Smooth muscle cell (in vitro differentiated cells): ENCODE measurements at regions not wholly inside any gene's neighbourhood (a gene's known extent, or its start where the extent isn't known, plus 50 kb on each side); places are given as distances from the start of the nearest gene placed in this dataset.

Experiments used
- DNase-seq: peaks from one replicate; lab custom pipeline; 2025; ENCODE audit not compliant: unreplicated experiment; lab: John Stamatoyannopoulos, UW
- H2AFZ ChIP-seq: fragments of 200-600 bp; sonication (generic); 2 replicates; pipeline ENCODE4 v1.6.0; 2016; ENCODE audit warnings: antibody characterized with exemption, low read depth, mild to moderate bottlenecking
- H3F3A ChIP-seq: fragments of 200-600 bp; sonication (generic); 2 replicates; pipeline ENCODE4 v1.6.0; 2017; ENCODE audit warnings: antibody characterized with exemption, low read depth
- H3K27ac ChIP-seq: fragments of 200-600 bp; sonication (generic); 2 replicates; pipeline ENCODE4 v1.5.1; 2016; ENCODE audit warnings: low read depth, mild to moderate bottlenecking
- H3K27me3 ChIP-seq: fragments of 200-600 bp; sonication (generic); 2 replicates; pipeline ENCODE4 v1.6.1; 2016; ENCODE audit warnings: low read depth, mild to moderate bottlenecking
- H3K36me3 ChIP-seq: fragments of 200-600 bp; sonication (generic); 2 replicates; pipeline ENCODE4 v1.5.1; 2016; ENCODE audit warnings: low read depth
- H3K4me1 ChIP-seq: fragments of 200-600 bp; sonication (generic); 2 replicates; pipeline ENCODE4 v1.5.1; 2016; ENCODE audit warnings: low read depth
- H3K4me2 ChIP-seq: fragments of 200-600 bp; sonication (generic); 2 replicates; pipeline ENCODE4 v1.6.0; 2016; ENCODE audit warnings: mild to moderate bottlenecking
- H3K4me3 ChIP-seq: fragments of 200-600 bp; sonication (generic); 2 replicates; pipeline ENCODE4 v1.5.1; 2016; ENCODE audit warnings: mild to moderate bottlenecking
- H3K79me2 ChIP-seq: fragments of 200-600 bp; sonication (generic); 2 replicates; pipeline ENCODE4 v1.6.0; 2016; ENCODE audit warnings: low read depth, mild to moderate bottlenecking
- H3K9ac ChIP-seq: fragments of 200-600 bp; sonication (generic); 2 replicates; pipeline ENCODE4 v1.6.0; 2016; ENCODE audit warnings: low read depth
- H3K9me3 ChIP-seq: fragments of 200-600 bp; sonication (generic); replicated peaks from 2 replicates; pipeline ENCODE4 v1.5.1; 2016; ENCODE audit warnings: low read depth
- H4K20me1 ChIP-seq: fragments of 200-600 bp; sonication (generic); 2 replicates; pipeline ENCODE4 v1.6.0; 2016; ENCODE audit warnings: low read depth
- CTCF ChIP-seq: fragments of 200-600 bp; sonication (generic); IDR thresholded peaks from 2 replicates; pipeline ENCODE4 v1.5.1; 2017; ENCODE audit warnings: borderline replicate concordance, mild to moderate bottlenecking, antibody characterized with exemption; ENCODE audit not compliant: insufficient read depth, poor library complexity, severe bottlenecking
- WGBS: methylation state at CpG from one replicate; pipeline ENCODE4 v1.1.7; 2016; ENCODE audit warnings: low lambda C conversion rate; 5-methylcytosine and 5-hydroxymethylcytosine counted together

- Histone ChIP-seq H3K79me2 (no peaks in the 10 kb centered on the region), H3K27me3 (no peaks in the 10 kb centered on the region), H3F3A (peaks cover 6% of the 10 kb centered on the region), H4K20me1 (no peaks in the 10 kb centered on the region), H3K9ac (peak overlapping the region; percentile 60), H3K4me3 (no peak overlapping the region), H3K4me2 (peak overlapping the region; percentile 74), H3K4me1 (peaks cover 16% of the 10 kb centered on the region), H3K36me3 (no peaks in the 10 kb centered on the region), H3K9me3 (no peaks in the 10 kb centered on the region), H3K27ac (peak overlapping the region; percentile 89), H2AFZ (peak overlapping the region; percentile 45)
- 48% methylated on average over 20 of the region's 20 CpGs for WGBS
- DNase-seq = no peak
- no peak for TF ChIP-seq CTCF
These were observed 61.6 kb upstream of the LINC01488 start for GRCh38 chr11:69419662-69420395.

DNA sequence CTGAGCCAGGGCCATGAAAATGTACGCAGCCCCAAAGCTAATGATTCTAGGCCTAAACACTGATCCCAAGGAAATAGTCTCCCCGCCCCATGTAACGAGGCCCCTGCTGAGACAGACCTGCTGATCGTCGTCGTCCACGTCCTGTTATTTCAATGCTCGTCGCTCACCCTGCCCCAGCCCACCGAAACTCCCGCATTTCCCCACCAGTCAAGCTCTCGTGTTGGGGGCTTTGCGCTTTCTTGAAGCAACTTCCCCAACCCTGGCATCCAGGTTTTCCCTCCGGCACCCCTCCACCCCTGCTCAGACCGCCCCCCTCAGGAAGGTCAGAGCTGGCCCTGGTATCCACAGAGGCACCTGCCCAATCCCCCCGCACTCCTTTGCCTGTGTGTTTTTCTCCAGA lies 58.8 kb upstream of the LINC01488 start:
- DNase-seq = no peak
- H3K4me3 ChIP-seq = no peak overlapping the region
- H3K36me3 ChIP-seq = no peaks in the 10 kb centered on the region
- H3K9me3 ChIP-seq = no peaks in the 10 kb centered on the region
- H3K27ac ChIP-seq = no peak overlapping the region
- H3K9ac ChIP-seq = no peak overlapping the region
- no peaks in the 10 kb centered on the region for H4K20me1 ChIP-seq
- no peaks in the 10 kb centered on the region for H3K27me3 ChIP-seq
- H3K4me2 ChIP-seq = no peak overlapping the region
- no peak overlapping the region for H2AFZ ChIP-seq
- H3F3A ChIP-seq = peaks cover 6% of the 10 kb centered on the region
- no peaks in the 10 kb centered on the region for H3K79me2 ChIP-seq
- peaks cover 11% of the 10 kb centered on the region for H3K4me1 ChIP-seq
- TF ChIP-seq CTCF = no peak
- WGBS = 84% methylated on average over 16 of the region's 16 CpGs

DNA sequence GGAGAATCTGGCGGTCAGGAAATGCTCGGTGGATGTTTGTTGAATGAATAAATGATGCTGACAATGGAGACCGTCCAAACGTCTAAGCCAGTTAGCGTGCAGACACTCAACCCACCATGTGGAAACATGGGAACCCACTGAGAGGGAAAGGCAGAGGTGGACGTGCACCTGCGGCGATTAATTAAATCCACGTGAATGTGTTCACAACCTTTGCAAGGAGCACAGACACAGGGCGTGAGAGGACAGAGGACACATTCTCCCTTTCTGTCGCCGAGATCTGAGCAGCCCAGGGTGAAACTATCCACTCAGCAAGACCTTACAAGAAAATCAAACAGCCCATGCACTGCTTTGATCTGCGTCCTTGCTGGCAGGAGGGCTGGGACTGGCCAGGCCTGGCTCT lies 58.3 kb upstream of the LINC01488 start:
- no peaks in the 10 kb centered on the region for H3K79me2 ChIP-seq
- no peak overlapping the region for H2AFZ ChIP-seq
- no peak overlapping the region for H3K4me3 ChIP-seq
- H3K27ac ChIP-seq = no peak overlapping the region
- H4K20me1 ChIP-seq = no peaks in the 10 kb centered on the region
- peaks cover 6% of the 10 kb centered on the region for H3F3A ChIP-seq
- no peaks in the 10 kb centered on the region for H3K9me3 ChIP-seq
- DNase-seq = no peak
- H3K4me1 ChIP-seq = peaks cover 11% of the 10 kb centered on the region
- no peak overlapping the region for H3K9ac ChIP-seq
- no peak overlapping the region for H3K4me2 ChIP-seq
- no peaks in the 10 kb centered on the region for H3K27me3 ChIP-seq
- no peak for TF ChIP-seq CTCF
- 96% methylated on average over 13 of the region's 13 CpGs for WGBS
- no peaks in the 10 kb centered on the region for H3K36me3 ChIP-seq
